IMR-90 (cell line): ENCODE measurements at regions not wholly inside any gene's neighbourhood (a gene's known extent, or its start where the extent isn't known, plus 50 kb on each side); places are given as distances from the start of the nearest gene placed in this dataset.

ENCODE experiments used
- ATAC-seq: fragments of 200-7000 bp; cut with Tn5 transposase; 2 replicates; pipeline ENCODE4 v1.9.1; 2020; ENCODE audit warnings: low read depth, mild to moderate bottlenecking, moderate library complexity
- BruUV-seq: library from RNA; stranded (reverse); fragments of 400-500 nt; replicated peaks from 2 replicates; lab custom pipeline; 2021; lab: Mats Ljungman, UMichigan
- CTCF ChIA-PET: fragments of 300-600 bp; formaldehyde crosslinking; extraction: SDS; loops from one replicate; lab custom pipeline; 2021; ENCODE audit warnings: antibody characterized with exemption; lab: Yijun Ruan, JAX
- POLR2A ChIA-PET: fragments of 300-600 bp; sonication (Branson Sonifier 250); formaldehyde crosslinking; loops from one replicate; lab custom pipeline; 2022; ENCODE audit warnings: antibody characterized with exemption; ENCODE audit not compliant: unreplicated experiment; lab: Charles Lee
- DNase-seq: peaks from one replicate; pipeline ENCODE4 v3.0.0; 2013
- H2AFZ ChIP-seq: replicated peaks from 2 replicates; pipeline ENCODE3; 2013; ENCODE audit warnings: low read length, mild to moderate bottlenecking; ENCODE audit not compliant: poor library complexity
- H2AK5ac ChIP-seq: 2 replicates; pipeline ENCODE4 v1.6.1; 2013; ENCODE audit warnings: low read depth, low read length, inconsistent platforms
- H2AK9ac ChIP-seq: replicated peaks from 2 replicates; pipeline ENCODE3; 2013; ENCODE audit warnings: mild to moderate bottlenecking, low read depth, low read length, moderate library complexity; ENCODE audit not compliant: poor library complexity
- H2BK120ac ChIP-seq: 2 replicates; pipeline ENCODE4 v1.6.1; 2013; ENCODE audit warnings: low read depth, low read length, inconsistent platforms
- H2BK15ac ChIP-seq: 3 replicates; pipeline ENCODE4 v1.6.1; 2013; ENCODE audit warnings: low read depth, low read length, inconsistent platforms
- H2BK20ac ChIP-seq: 2 replicates; pipeline ENCODE4 v1.6.1; 2013; ENCODE audit warnings: low read depth, mild to moderate bottlenecking, inconsistent platforms, low read length, moderate library complexity
- H2BK5ac ChIP-seq: 2 replicates; pipeline ENCODE4 v1.6.1; 2013; ENCODE audit warnings: mild to moderate bottlenecking, low read depth, low read length, inconsistent platforms; ENCODE audit not compliant: poor library complexity, severe bottlenecking
- H3K14ac ChIP-seq: replicated peaks from 2 replicates; pipeline ENCODE4 v1.6.1; 2013; ENCODE audit warnings: low read depth, low read length, inconsistent platforms
- H3K18ac ChIP-seq: 2 replicates; pipeline ENCODE4 v1.6.1; 2013; ENCODE audit warnings: low read depth, low read length, control low read depth
- H3K23ac ChIP-seq: 2 replicates; pipeline ENCODE4 v1.6.1; 2013; ENCODE audit warnings: low read depth, low read length, inconsistent platforms
- H3K27ac ChIP-seq: 2 replicates; pipeline ENCODE4 v1.5.1; 2013; ENCODE audit warnings: mild to moderate bottlenecking, control low read depth, low read length; ENCODE audit not compliant: insufficient read depth
- H3K27me3 ChIP-seq: 2 replicates; pipeline ENCODE4 v1.6.1; 2013; ENCODE audit warnings: low read length; ENCODE audit not compliant: control insufficient read depth, insufficient read depth
- H3K36me3 ChIP-seq: 2 replicates; pipeline ENCODE4 v1.6.1; 2013; ENCODE audit warnings: low read length, mixed read lengths; ENCODE audit not compliant: control insufficient read depth, insufficient read depth
- H3K4ac ChIP-seq: 2 replicates; pipeline ENCODE4 v1.6.1; 2013; ENCODE audit warnings: low read depth, low read length, inconsistent platforms
- H3K4me1 ChIP-seq: 2 replicates; pipeline ENCODE4 v1.6.1; 2013; ENCODE audit warnings: low read length, mixed read lengths; ENCODE audit not compliant: control insufficient read depth, insufficient read depth
- H3K4me2 ChIP-seq: 2 replicates; pipeline ENCODE4 v1.6.1; 2013; ENCODE audit warnings: low read depth, mild to moderate bottlenecking, control low read depth, low read length, moderate library complexity
- H3K4me3 ChIP-seq: 2 replicates; pipeline ENCODE4 v1.5.1; 2013; ENCODE audit warnings: low read depth, mild to moderate bottlenecking, control low read depth, low read length, moderate library complexity; ENCODE audit not compliant: insufficient read depth
- H3K56ac ChIP-seq: 2 replicates; pipeline ENCODE4 v1.6.1; 2013; ENCODE audit warnings: low read length, inconsistent platforms; ENCODE audit not compliant: insufficient read depth; ENCODE audit errors: extremely low read depth
- H3K79me1 ChIP-seq, 2 experiments: 2 replicates each; pipeline ENCODE4 v1.6.1; 2013; ENCODE audit warnings: low read length in 2 of 2, inconsistent platforms in 1 of 2, low read depth in 1 of 2
- H3K9ac ChIP-seq: 2 replicates; pipeline ENCODE4 v1.6.1; 2013; ENCODE audit warnings: low read depth, low read length, control low read depth
- H3K9me1 ChIP-seq: 2 replicates; pipeline ENCODE4 v1.6.1; 2013; ENCODE audit warnings: low read length, inconsistent platforms; ENCODE audit not compliant: insufficient read depth
- H3K9me3 ChIP-seq: 2 replicates; pipeline ENCODE4 v1.6.1; 2013; ENCODE audit warnings: low read length; ENCODE audit not compliant: control insufficient read depth, insufficient read depth
- H4K20me1 ChIP-seq: 2 replicates; pipeline ENCODE4 v1.6.1; 2013; ENCODE audit warnings: low read length, inconsistent platforms; ENCODE audit not compliant: insufficient read depth
- H4K5ac ChIP-seq: 2 replicates; pipeline ENCODE4 v1.6.1; 2013; ENCODE audit warnings: mild to moderate bottlenecking, low read depth, low read length, control low read depth
- H4K8ac ChIP-seq, 2 experiments: 2 replicates each; pipeline ENCODE4 v1.6.1; 2013; ENCODE audit warnings: low read depth in 2 of 2, low read length in 2 of 2, control low read depth in 1 of 2, inconsistent platforms in 1 of 2
- H4K91ac ChIP-seq: 2 replicates; pipeline ENCODE4 v1.6.1; 2013; ENCODE audit warnings: low read depth, low read length, inconsistent platforms; ENCODE audit not compliant: insufficient read depth
- CEBPB ChIP-seq: IDR thresholded peaks from 2 replicates; pipeline ENCODE4 v1.6.1; 2012; ENCODE audit warnings: low read depth, low read length, improper control_type of control experiment
- ELK1 ChIP-seq: fragments of 150-350 bp; IDR thresholded peaks from 2 replicates; pipeline ENCODE4 v1.6.1; 2016; ENCODE audit warnings: low read depth, mild to moderate bottlenecking, low read length, moderate library complexity, borderline replicate concordance
- FOS ChIP-seq: fragments of 150-350 bp; IDR thresholded peaks from 2 replicates; pipeline ENCODE4 v1.6.1; 2016; ENCODE audit warnings: low read depth, low read length
- MAZ ChIP-seq: IDR thresholded peaks from 2 replicates; pipeline ENCODE4 v1.6.1; 2012; ENCODE audit warnings: low read depth, mild to moderate bottlenecking, low read length, improper control_type of control experiment, moderate library complexity, borderline replicate concordance
- NFE2L2 ChIP-seq: fragments of 150-350 bp; IDR thresholded peaks from 2 replicates; pipeline ENCODE4 v1.6.1; 2016; ENCODE audit warnings: low read depth, mild to moderate bottlenecking, low read length
- RAD21 ChIP-seq: IDR thresholded peaks from 2 replicates; pipeline ENCODE4 v1.6.1; 2012; ENCODE audit warnings: low read length, improper control_type of control experiment
- RFX5 ChIP-seq: IDR thresholded peaks from 2 replicates; pipeline ENCODE4 v1.8.0; 2012; ENCODE audit warnings: low read depth, mild to moderate bottlenecking, low read length, moderate library complexity
- USF2 ChIP-seq: fragments of 150-350 bp; IDR thresholded peaks from 2 replicates; pipeline ENCODE4 v1.6.1; 2017; ENCODE audit warnings: mild to moderate bottlenecking, antibody characterized with exemption, low read length, low read depth
- WGBS, 2 experiments: methylation state at CpG; one replicate each; pipeline versions ENCODE4 v1.1.5 to v1.1.7; 2013; ENCODE audit warnings: missing lambda C conversion rate in 2 of 2; ENCODE audit not compliant: insufficient read length in 1 of 2; ENCODE audit errors: extremely low coverage in 2 of 2; 5-methylcytosine and 5-hydroxymethylcytosine counted together
- dilution Hi-C: fragments of 300-500 bp; cut with HindIII; formaldehyde crosslinking; loops from one replicate; pipeline ENCODE4 v1.14.3; 2018; ENCODE audit warnings: low sequenced_read_pairs; ENCODE audit not compliant: unreplicated experiment
- in situ Hi-C: fragments of 300-500 bp; cut with MboI; formaldehyde crosslinking; loops from 3 replicates; pipeline ENCODE4 v1.14.3; 2019; ENCODE audit warnings: low sequenced_read_pairs, inconsistent platforms, mixed read lengths
- intact Hi-C: fragments of 100-400 bp; cut with micrococcal nuclease; formaldehyde crosslinking; loops from 2 replicates; pipeline ENCODE4 v1.10.0; 2022

- CTCF ChIA-PET, result interaction anchor here (1.5 kb wide), 1 partner anchor 119 kb away, joined by 3 read pairs; no protein-coding TSS in a partner anchor
- POLR2A ChIA-PET, result no interaction called here
- dilution Hi-C loops, result no loop called here
Measured at GRCh38 chr12:42704810-42705401, 115.4 kb upstream of the PRICKLE1 start.

More at GRCh38 chr12:42704810-42705401, 115.4 kb upstream of the PRICKLE1 start:
- no TSS peak for BruUV-seq
- H2AFZ ChIP-seq, result no peak overlapping the region
- no peak overlapping the region for H3K4me2 ChIP-seq
- TF ChIP-seq FOS (no peak), RFX5 (no peak), ELK1 (no peak), CEBPB (no peak), RAD21 (no peak), MAZ (no peak), NFE2L2 (no peak), USF2 (no peak)
- H3K4me3 ChIP-seq, result no peak overlapping the region
- H3K36me3 ChIP-seq, result no peaks in the 10 kb centered on the region
- H3K56ac ChIP-seq, result no peak overlapping the region
- no peak overlapping the region for H2BK20ac ChIP-seq
- no peaks in the 10 kb centered on the region for H3K27me3 ChIP-seq
- no peak overlapping the region for H2AK5ac ChIP-seq
- no peak overlapping the region for H3K14ac ChIP-seq
- no peaks in the 10 kb centered on the region for H3K79me1 ChIP-seq
- no peaks in the 10 kb centered on the region for H3K9me1 ChIP-seq
- intact Hi-C loops, result loop anchor here (10.0 kb wide), 1 partner anchor 630 kb away; no protein-coding TSS in a partner anchor
- no peak overlapping the region for H4K91ac ChIP-seq
- H3K27ac ChIP-seq, result no peak overlapping the region
- H4K20me1 ChIP-seq, result no peaks in the 10 kb centered on the region
- H3K9me3 ChIP-seq, result no peaks in the 10 kb centered on the region
- ATAC-seq (no peak), DNase-seq (no peak)
- no peak overlapping the region for H3K23ac ChIP-seq
- H2BK15ac ChIP-seq, result no peak overlapping the region
- no peak overlapping the region for H2AK9ac ChIP-seq
- no peak overlapping the region for H2BK120ac ChIP-seq
- H4K5ac ChIP-seq, result no peak overlapping the region
- no peak overlapping the region for H3K4ac ChIP-seq
- no peak overlapping the region for H2BK5ac ChIP-seq
- H3K9ac ChIP-seq, result no peak overlapping the region
- WGBS, 2 experiments, result no CpG with 5 or more reads among the region's 2 CpGs
- no peak overlapping the region for H4K8ac ChIP-seq
- in situ Hi-C loops, result no loop called here
- H3K18ac ChIP-seq, result no peak overlapping the region
- H3K4me1 ChIP-seq, result peaks cover 2% of the 10 kb centered on the region; the same call in 1 of the 2 replicates
